Neural cell (in vitro differentiated cells): ENCODE measurements at regions not wholly inside any gene's neighbourhood (a gene's known extent, or its start where the extent isn't known, plus 50 kb on each side); places are given as distances from the start of the nearest gene placed in this dataset.

Experiments used
- H2AFZ ChIP-seq: fragments of 200-600, 300-800 bp; sonication (generic), shearing (Covaris generic); 2 replicates; pipeline ENCODE4 v1.6.0; 2014; ENCODE audit warnings: low read depth, mild to moderate bottlenecking, antibody characterized with exemption, low read length, moderate library complexity
- H3F3A ChIP-seq: fragments of 200-600 bp; shearing (Covaris generic); 2 replicates; pipeline ENCODE4 v1.6.1; 2016; ENCODE audit warnings: mild to moderate bottlenecking, moderate library complexity, mixed read lengths, antibody characterized with exemption, low read length; ENCODE audit not compliant: insufficient read depth, poor library complexity, severe bottlenecking
- H3K27ac ChIP-seq: fragments of 200-600, 300-800 bp; sonication (generic), shearing (Covaris generic); 2 replicates; pipeline ENCODE4 v1.5.1; 2014; ENCODE audit warnings: mild to moderate bottlenecking, low read length, moderate library complexity
- H3K27me3 ChIP-seq: fragments of 300-800, 200-600 bp; sonication (generic), shearing (Covaris generic); 2 replicates; pipeline ENCODE4 v1.6.0; 2014; ENCODE audit warnings: mild to moderate bottlenecking, low read depth, low read length, moderate library complexity; ENCODE audit not compliant: insufficient read depth
- H3K36me3 ChIP-seq: fragments of 300-800, 200-600 bp; sonication (generic), shearing (Covaris generic); 2 replicates; pipeline ENCODE4 v1.5.1; 2014; ENCODE audit warnings: mild to moderate bottlenecking, antibody characterized with exemption, low read length, moderate library complexity; ENCODE audit not compliant: insufficient read depth
- H3K4me2 ChIP-seq: fragments of 300-800, 200-600 bp; sonication (generic), shearing (Covaris generic); 2 replicates; pipeline ENCODE4 v1.6.0; 2014; ENCODE audit warnings: mild to moderate bottlenecking, low read length
- H3K4me3 ChIP-seq: fragments of 300-800, 200-600 bp; sonication (generic), shearing (Covaris generic); 2 replicates; pipeline ENCODE4 v1.5.1; 2014; ENCODE audit warnings: mild to moderate bottlenecking, low read length, moderate library complexity
- H3K79me2 ChIP-seq: fragments of 200-600 bp; shearing (Covaris generic); replicated peaks from 2 replicates; pipeline ENCODE4 v1.6.0; 2014; ENCODE audit warnings: mild to moderate bottlenecking, low read length, moderate library complexity; ENCODE audit not compliant: insufficient read depth
- H3K9ac ChIP-seq: fragments of 300-800, 200-600 bp; sonication (generic), shearing (Covaris generic); 2 replicates; pipeline ENCODE4 v1.6.1; 2016; ENCODE audit warnings: mild to moderate bottlenecking, low read length, mixed read lengths
- H3K9me2 ChIP-seq: fragments of 200-600 bp; shearing (Covaris generic); 2 replicates; pipeline ENCODE4 v1.6.1; 2016; ENCODE audit warnings: mild to moderate bottlenecking, low read length, mixed read lengths; ENCODE audit not compliant: insufficient read depth
- H3K9me3 ChIP-seq: fragments of 200-600, 300-800 bp; sonication (generic), shearing (Covaris generic); 2 replicates; pipeline ENCODE4 v1.6.1; 2016; ENCODE audit warnings: mild to moderate bottlenecking, mixed run types, low read length, moderate library complexity, mixed read lengths
- H4K20me1 ChIP-seq: fragments of 200-600 bp; shearing (Covaris generic); 2 replicates; pipeline ENCODE4 v1.6.1; 2016; ENCODE audit warnings: mild to moderate bottlenecking, mixed run types; ENCODE audit not compliant: insufficient read depth
- EP300 ChIP-seq: fragments of 450-650 bp; conservative IDR thresholded peaks from 2 replicates; pipeline ENCODE4 v1.6.1; 2014; ENCODE audit warnings: antibody characterized with exemption, mild to moderate bottlenecking, moderate library complexity; ENCODE audit not compliant: poor library complexity, severe bottlenecking
- EZH2 ChIP-seq: fragments of 200-600, 300-800 bp; shearing (Covaris generic), sonication (generic); IDR thresholded peaks from 2 replicates; pipeline ENCODE4 v1.6.1; 2014; ENCODE audit warnings: antibody characterized with exemption, low read length, borderline replicate concordance, mild to moderate bottlenecking; ENCODE audit not compliant: insufficient read depth, poor library complexity, severe bottlenecking
- MXI1 ChIP-seq: fragments of 450-650 bp; conservative IDR thresholded peaks from 2 replicates; pipeline ENCODE4 v1.6.1; 2014; ENCODE audit warnings: antibody characterized with exemption, mild to moderate bottlenecking; ENCODE audit not compliant: poor library complexity, severe bottlenecking
- POLR2AphosphoS5 ChIP-seq: IDR thresholded peaks from 2 replicates; pipeline ENCODE4 v1.6.1; 2012
- RAD21 ChIP-seq: fragments of 450-650 bp; conservative IDR thresholded peaks from 2 replicates; pipeline ENCODE4 v1.6.1; 2014; ENCODE audit warnings: antibody characterized with exemption, mild to moderate bottlenecking, moderate library complexity
- SMC3 ChIP-seq: fragments of 450-650 bp; conservative IDR thresholded peaks from 2 replicates; pipeline ENCODE4 v1.6.1; 2014; ENCODE audit warnings: antibody characterized with exemption, mild to moderate bottlenecking, moderate library complexity; ENCODE audit not compliant: poor library complexity
- TAF1 ChIP-seq: IDR thresholded peaks from 2 replicates; pipeline ENCODE4 v1.6.1; 2012; ENCODE audit warnings: low read depth
- TF ChIP-seq, protein P1 (sequence below): fragments of 450-650 bp; IDR thresholded peaks from 2 replicates; pipeline ENCODE4 v1.5.1; 2014; ENCODE audit warnings: antibody characterized with exemption, mild to moderate bottlenecking, moderate library complexity; ENCODE audit not compliant: poor library complexity, severe bottlenecking
- TF ChIP-seq, protein P2 (sequence below): IDR thresholded peaks from 2 replicates; pipeline ENCODE4 v1.6.1; 2012; ENCODE audit warnings: borderline replicate concordance

GRCh38 chr4:67371615-67372014, 173.7 kb downstream of the CENPC start:
- Histone ChIP-seq H3K27ac (no peak overlapping the region), H2AFZ (no peak overlapping the region), H3K9me3 (no peaks in the 10 kb centered on the region), H3K9ac (no peak overlapping the region), H3K79me2 (no peaks in the 10 kb centered on the region), H3K27me3 (no peaks in the 10 kb centered on the region), H3K4me2 (no peak overlapping the region), H3K9me2 (no peaks in the 10 kb centered on the region), H4K20me1 (no peaks in the 10 kb centered on the region), H3K4me3 (no peak overlapping the region), H3F3A (no peaks in the 10 kb centered on the region), H3K36me3 (no peaks in the 10 kb centered on the region)
- TF ChIP-seq RAD21 (no peak), TAF1 (no peak), POLR2AphosphoS5 (no peak), EZH2 (no peak), MXI1 (no peak), EP300 (no peak), SMC3 (no peak)
- TF ChIP-seq, protein P1, sequence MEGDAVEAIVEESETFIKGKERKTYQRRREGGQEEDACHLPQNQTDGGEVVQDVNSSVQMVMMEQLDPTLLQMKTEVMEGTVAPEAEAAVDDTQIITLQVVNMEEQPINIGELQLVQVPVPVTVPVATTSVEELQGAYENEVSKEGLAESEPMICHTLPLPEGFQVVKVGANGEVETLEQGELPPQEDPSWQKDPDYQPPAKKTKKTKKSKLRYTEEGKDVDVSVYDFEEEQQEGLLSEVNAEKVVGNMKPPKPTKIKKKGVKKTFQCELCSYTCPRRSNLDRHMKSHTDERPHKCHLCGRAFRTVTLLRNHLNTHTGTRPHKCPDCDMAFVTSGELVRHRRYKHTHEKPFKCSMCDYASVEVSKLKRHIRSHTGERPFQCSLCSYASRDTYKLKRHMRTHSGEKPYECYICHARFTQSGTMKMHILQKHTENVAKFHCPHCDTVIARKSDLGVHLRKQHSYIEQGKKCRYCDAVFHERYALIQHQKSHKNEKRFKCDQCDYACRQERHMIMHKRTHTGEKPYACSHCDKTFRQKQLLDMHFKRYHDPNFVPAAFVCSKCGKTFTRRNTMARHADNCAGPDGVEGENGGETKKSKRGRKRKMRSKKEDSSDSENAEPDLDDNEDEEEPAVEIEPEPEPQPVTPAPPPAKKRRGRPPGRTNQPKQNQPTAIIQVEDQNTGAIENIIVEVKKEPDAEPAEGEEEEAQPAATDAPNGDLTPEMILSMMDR = no peak
- TF ChIP-seq, protein P2, sequence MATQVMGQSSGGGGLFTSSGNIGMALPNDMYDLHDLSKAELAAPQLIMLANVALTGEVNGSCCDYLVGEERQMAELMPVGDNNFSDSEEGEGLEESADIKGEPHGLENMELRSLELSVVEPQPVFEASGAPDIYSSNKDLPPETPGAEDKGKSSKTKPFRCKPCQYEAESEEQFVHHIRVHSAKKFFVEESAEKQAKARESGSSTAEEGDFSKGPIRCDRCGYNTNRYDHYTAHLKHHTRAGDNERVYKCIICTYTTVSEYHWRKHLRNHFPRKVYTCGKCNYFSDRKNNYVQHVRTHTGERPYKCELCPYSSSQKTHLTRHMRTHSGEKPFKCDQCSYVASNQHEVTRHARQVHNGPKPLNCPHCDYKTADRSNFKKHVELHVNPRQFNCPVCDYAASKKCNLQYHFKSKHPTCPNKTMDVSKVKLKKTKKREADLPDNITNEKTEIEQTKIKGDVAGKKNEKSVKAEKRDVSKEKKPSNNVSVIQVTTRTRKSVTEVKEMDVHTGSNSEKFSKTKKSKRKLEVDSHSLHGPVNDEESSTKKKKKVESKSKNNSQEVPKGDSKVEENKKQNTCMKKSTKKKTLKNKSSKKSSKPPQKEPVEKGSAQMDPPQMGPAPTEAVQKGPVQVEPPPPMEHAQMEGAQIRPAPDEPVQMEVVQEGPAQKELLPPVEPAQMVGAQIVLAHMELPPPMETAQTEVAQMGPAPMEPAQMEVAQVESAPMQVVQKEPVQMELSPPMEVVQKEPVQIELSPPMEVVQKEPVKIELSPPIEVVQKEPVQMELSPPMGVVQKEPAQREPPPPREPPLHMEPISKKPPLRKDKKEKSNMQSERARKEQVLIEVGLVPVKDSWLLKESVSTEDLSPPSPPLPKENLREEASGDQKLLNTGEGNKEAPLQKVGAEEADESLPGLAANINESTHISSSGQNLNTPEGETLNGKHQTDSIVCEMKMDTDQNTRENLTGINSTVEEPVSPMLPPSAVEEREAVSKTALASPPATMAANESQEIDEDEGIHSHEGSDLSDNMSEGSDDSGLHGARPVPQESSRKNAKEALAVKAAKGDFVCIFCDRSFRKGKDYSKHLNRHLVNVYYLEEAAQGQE = no peak

GRCh38 chr4:67366311-67366861, 178.9 kb downstream of the CENPC start:
- no peaks in the 10 kb centered on the region for H3K9me2 ChIP-seq
- no peaks in the 10 kb centered on the region for H3F3A ChIP-seq
- TF ChIP-seq TAF1 = no peak
- TF ChIP-seq EP300 = no peak
- TF ChIP-seq SMC3 = no peak
- TF ChIP-seq POLR2AphosphoS5 = no peak
- TF ChIP-seq, protein P1 = no peak
- TF ChIP-seq EZH2 = no peak
- no peak for TF ChIP-seq MXI1
- no peaks in the 10 kb centered on the region for H3K36me3 ChIP-seq
- no peak overlapping the region for H3K4me2 ChIP-seq
- H3K79me2 ChIP-seq = no peaks in the 10 kb centered on the region
- H3K9ac ChIP-seq = no peak overlapping the region
- no peaks in the 10 kb centered on the region for H4K20me1 ChIP-seq
- no peak overlapping the region for H3K4me3 ChIP-seq
- H3K27me3 ChIP-seq = no peaks in the 10 kb centered on the region
- no peak overlapping the region for H2AFZ ChIP-seq
- H3K9me3 ChIP-seq = no peaks in the 10 kb centered on the region
- no peak overlapping the region for H3K27ac ChIP-seq
